Transverse colon (tissue), 3 donors: ENCODE measurements at regions not wholly inside any gene's neighbourhood (a gene's known extent, or its start where the extent isn't known, plus 50 kb on each side); places are given as distances from the start of the nearest gene placed in this dataset.

Source experiments
- EP300 ChIP-seq: sonication (generic); formaldehyde crosslinking; IDR thresholded peaks from one replicate; pipeline ENCODE4 v1.6.1; 2017; ENCODE audit warnings: antibody characterized with exemption, low read depth
- POLR2A ChIP-seq: fragments of 450-650 bp; IDR thresholded peaks from one replicate; pipeline ENCODE4 v1.6.1; 2016; ENCODE audit warnings: antibody characterized with exemption, mild to moderate bottlenecking, moderate library complexity
- TF ChIP-seq, protein P1 (sequence below), 5 experiments: fragments of 200-600 bp in 3 of 5; fragments of 450-650 bp in 2 of 5; sonication (generic) in 3 of 5; IDR thresholded peaks; 1 replicate in 2 of 5; 2 replicates in 3 of 5; pipeline ENCODE4 v1.5.1; 2016 to 2017; ENCODE audit warnings: antibody characterized with exemption in 5 of 5, inconsistent platforms in 3 of 5, mild to moderate bottlenecking in 2 of 5, moderate library complexity in 1 of 5

GRCh38 chr3:162764051-162764807, 1267.6 kb downstream of the OTOL1 start:
- TF ChIP-seq POLR2A: no peak
- TF ChIP-seq, protein P1, sequence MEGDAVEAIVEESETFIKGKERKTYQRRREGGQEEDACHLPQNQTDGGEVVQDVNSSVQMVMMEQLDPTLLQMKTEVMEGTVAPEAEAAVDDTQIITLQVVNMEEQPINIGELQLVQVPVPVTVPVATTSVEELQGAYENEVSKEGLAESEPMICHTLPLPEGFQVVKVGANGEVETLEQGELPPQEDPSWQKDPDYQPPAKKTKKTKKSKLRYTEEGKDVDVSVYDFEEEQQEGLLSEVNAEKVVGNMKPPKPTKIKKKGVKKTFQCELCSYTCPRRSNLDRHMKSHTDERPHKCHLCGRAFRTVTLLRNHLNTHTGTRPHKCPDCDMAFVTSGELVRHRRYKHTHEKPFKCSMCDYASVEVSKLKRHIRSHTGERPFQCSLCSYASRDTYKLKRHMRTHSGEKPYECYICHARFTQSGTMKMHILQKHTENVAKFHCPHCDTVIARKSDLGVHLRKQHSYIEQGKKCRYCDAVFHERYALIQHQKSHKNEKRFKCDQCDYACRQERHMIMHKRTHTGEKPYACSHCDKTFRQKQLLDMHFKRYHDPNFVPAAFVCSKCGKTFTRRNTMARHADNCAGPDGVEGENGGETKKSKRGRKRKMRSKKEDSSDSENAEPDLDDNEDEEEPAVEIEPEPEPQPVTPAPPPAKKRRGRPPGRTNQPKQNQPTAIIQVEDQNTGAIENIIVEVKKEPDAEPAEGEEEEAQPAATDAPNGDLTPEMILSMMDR (IDR thresholded peaks at IDR 0.05): no peak
- TF ChIP-seq EP300: no peak
